ENCODE measurements at regions not wholly inside any gene's neighbourhood (a gene's known extent, or its start where the extent isn't known, plus 50 kb on each side); places are given as distances from the start of the nearest gene placed in this dataset.

- no peak overlapping the region for H4K5ac ChIP-seq (ENCODE audit: low read depth, low read length)
- DNase-seq (no peak), ATAC-seq (ENCODE audit: low read depth) (no peak)
- H3K56ac ChIP-seq (ENCODE audit: extremely low read depth, insufficient read depth, low read length) = no peak overlapping the region
- H3K27me3 ChIP-seq (ENCODE audit: control insufficient read depth, insufficient read depth, low read length) = no peaks in the 10 kb centered on the region
- H2BK15ac ChIP-seq (ENCODE audit: low read depth, low read length) = no peak overlapping the region
- dilution Hi-C loops (cut with HindIII; ENCODE audit: low sequenced_read_pairs, unreplicated experiment) (no loop called here), in situ Hi-C loops (cut with MboI; ENCODE audit: low sequenced_read_pairs) (no loop called here), intact Hi-C loops (cut with micrococcal nuclease) (no loop called here)
- ChIA-PET POLR2A (ENCODE audit: unreplicated experiment) (no interaction called here), CTCF (no interaction called here)
- no peaks in the 10 kb centered on the region for H3K9me1 ChIP-seq (ENCODE audit: insufficient read depth, low read length)
- TF ChIP-seq POLR2A (IDR thresholded peaks at IDR 0.05; ENCODE audit: low read depth, low read length) (no peak), BHLHE40 (IDR thresholded peaks at IDR 0.05; ENCODE audit: low read depth, low read length) (no peak), NFE2L2 (IDR thresholded peaks at IDR 0.05; ENCODE audit: low read depth, low read length) (no peak), RCOR1 (IDR thresholded peaks at IDR 0.05; ENCODE audit: insufficient replicate concordance, low read length) (no peak)
- no peak overlapping the region for H2BK20ac ChIP-seq (ENCODE audit: low read depth, low read length)
- H4K8ac ChIP-seq (ENCODE audit: low read depth in 2 of 2, low read length in 2 of 2) = no peak overlapping the region
- no peak overlapping the region for H2AK5ac ChIP-seq (ENCODE audit: low read depth, low read length)
- H3K4me3 ChIP-seq (ENCODE audit: insufficient read depth, low read depth, low read length) = no peak overlapping the region
- no peaks in the 10 kb centered on the region for H4K20me1 ChIP-seq (ENCODE audit: insufficient read depth, low read length)
- H3K9me3 ChIP-seq (ENCODE audit: control insufficient read depth, insufficient read depth, low read length) = 0 out of 2 replicates have a peak, but pooled peaks cover 3% of the 10 kb centered on the region
- no TSS peak for BruUV-seq (replicated peaks)
- no peaks in the 10 kb centered on the region for H3K36me3 ChIP-seq (ENCODE audit: control insufficient read depth, insufficient read depth, low read length)
- no peak overlapping the region for H3K18ac ChIP-seq (ENCODE audit: low read depth, low read length)
- no peak overlapping the region for H3K4ac ChIP-seq (ENCODE audit: low read depth, low read length)
- no peak overlapping the region for H3K4me2 ChIP-seq (ENCODE audit: low read depth, low read length)
- no peak overlapping the region for H3K27ac ChIP-seq (ENCODE audit: insufficient read depth, low read length)
- no CpG with 5 or more reads among the region's 1 CpG for WGBS, 2 experiments (ENCODE audit: extremely low coverage in 2 of 2, insufficient read length in 1 of 2)
- no peak overlapping the region for H4K91ac ChIP-seq (ENCODE audit: insufficient read depth, low read depth, low read length)
- no peak overlapping the region for H2BK120ac ChIP-seq (ENCODE audit: low read depth, low read length)
- no peaks in the 10 kb centered on the region for H3K79me1 ChIP-seq (ENCODE audit: low read depth in 1 of 2, low read length in 2 of 2)
- H2AK9ac ChIP-seq (replicated peaks; ENCODE audit: low read depth, low read length, poor library complexity) = no peak overlapping the region
- H3K4me1 ChIP-seq (ENCODE audit: control insufficient read depth, insufficient read depth, low read length) = no peaks in the 10 kb centered on the region
- H2AFZ ChIP-seq (replicated peaks; ENCODE audit: low read length, poor library complexity) = no peak overlapping the region
- no peak overlapping the region for H3K9ac ChIP-seq (ENCODE audit: low read depth, low read length)
- no peak overlapping the region for H2BK5ac ChIP-seq (ENCODE audit: low read depth, low read length, poor library complexity, severe bottlenecking)
- H3K14ac ChIP-seq (replicated peaks; ENCODE audit: low read depth, low read length) = no peak overlapping the region
- H3K23ac ChIP-seq (ENCODE audit: low read depth, low read length) = no peak overlapping the region
These were observed 1137.3 kb downstream of the SORCS1 start for GRCh38 chr10:106027240-106027639.
